SK-N-DZ (cell line): ENCODE measurements at regions not wholly inside any gene's neighbourhood (a gene's known extent, or its start where the extent isn't known, plus 50 kb on each side); places are given as distances from the start of the nearest gene placed in this dataset.

ENCODE experiments used
- DNase-seq: peaks from one replicate; pipeline ENCODE4 v3.0.0-alpha.2; 2015; ENCODE audit warnings: low spot score

GRCh38 chr12:116401565-116401964 is 124.1 kb upstream of the MED13L start:
- no peak for DNase-seq

GRCh38 chr12:116402163-116402939 is 124.9 kb upstream of the MED13L start:
- no peak for DNase-seq

GRCh38 chr12:116403546-116403945 is 126.1 kb upstream of the MED13L start:
- no peak for DNase-seq

GRCh38 chr12:116404247-116404646 is 126.8 kb upstream of the MED13L start:
- DNase-seq = no peak

- DNase-seq = no peak
These were observed 127.6 kb upstream of the MED13L start for GRCh38 chr12:116404913-116405611.

GRCh38 chr12:116406529-116406928 is 129.0 kb upstream of the MED13L start:
- peak; percentile 25 for DNase-seq

- no peak for DNase-seq
These were observed 131.2 kb upstream of the MED13L start for GRCh38 chr12:116408489-116409250.

- DNase-seq = peak; percentile 36
These were observed 134.5 kb upstream of the MED13L start for GRCh38 chr12:116411977-116412376.

GRCh38 chr12:116414891-116415290 is 137.4 kb upstream of the MED13L start:
- no peak for DNase-seq

- no peak for DNase-seq
These were observed 138.1 kb upstream of the MED13L start for GRCh38 chr12:116415408-116416108.

- DNase-seq = no peak
These were observed 138.7 kb upstream of the MED13L start for GRCh38 chr12:116416166-116416565.

- no peak for DNase-seq
These were observed 140.6 kb upstream of the MAP1LC3B2 start for GRCh38 chr12:116418551-116418950.

- DNase-seq = peak; percentile 37
These were observed 138.8 kb upstream of the MAP1LC3B2 start for GRCh38 chr12:116420227-116420880.

GRCh38 chr12:116421785-116422538 is 137.2 kb upstream of the MAP1LC3B2 start:
- no peak for DNase-seq

GRCh38 chr12:116423094-116423493 is 136.1 kb upstream of the MAP1LC3B2 start:
- DNase-seq = no peak

GRCh38 chr12:116425256-116426193 is 133.7 kb upstream of the MAP1LC3B2 start:
- no peak for DNase-seq

- DNase-seq = no peak
These were observed 132.6 kb upstream of the MAP1LC3B2 start for GRCh38 chr12:116426391-116427136.

GRCh38 chr12:116427200-116427930 is 131.8 kb upstream of the MAP1LC3B2 start:
- no peak for DNase-seq
